Uterus (tissue), 3 donors: ENCODE measurements at regions not wholly inside any gene's neighbourhood (a gene's known extent, or its start where the extent isn't known, plus 50 kb on each side); places are given as distances from the start of the nearest gene placed in this dataset.

Source experiments
- DNase-seq, 2 donors: peaks; one replicate each; pipeline ENCODE4 v3.0.0-alpha.2; 2019 to 2020
- H3K27ac ChIP-seq, 2 donors: fragments of 200-600 bp; sonication (generic); 1 replicate in 1 of 2; 2 replicates in 1 of 2; pipeline ENCODE4 v1.5.1; 2016 to 2018
- H3K27me3 ChIP-seq, 2 donors: fragments of 200-600 bp; sonication (generic); one replicate each; pipeline ENCODE4 v1.5.1; 2018 to 2019; ENCODE audit warnings: control low read depth in 1 of 2
- H3K36me3 ChIP-seq, 2 donors: fragments of 200-600 bp; sonication (generic); one replicate each; pipeline ENCODE4 v1.5.1; 2019; ENCODE audit warnings: control low read depth in 1 of 2
- H3K4me1 ChIP-seq, 2 donors: fragments of 200-600 bp; sonication (generic); one replicate each; pipeline ENCODE4 v1.5.1; 2018 to 2019; ENCODE audit warnings: control low read depth in 1 of 2
- H3K4me3 ChIP-seq, 2 donors: fragments of 200-600 bp; sonication (generic); 1 replicate in 1 of 2; 2 replicates in 1 of 2; pipeline ENCODE4 v1.5.1; 2018 to 2019; ENCODE audit warnings: mild to moderate bottlenecking in 1 of 2
- H3K9me3 ChIP-seq, 2 donors: fragments of 200-600 bp; sonication (generic); one replicate each; pipeline ENCODE4 v1.5.1; 2019; ENCODE audit warnings: control low read depth in 1 of 2
- POLR2A ChIP-seq, 2 donors: fragments of 450-650 bp; IDR thresholded peaks; one replicate each; pipeline ENCODE4 v1.6.1; 2016; ENCODE audit warnings: antibody characterized with exemption in 2 of 2, mild to moderate bottlenecking in 1 of 2, moderate library complexity in 1 of 2
- intact Hi-C: fragments of 100-400 bp; cut with DNase I; formaldehyde crosslinking; loops from one replicate; pipeline ENCODE4 v1.15.1; 2023; ENCODE audit warnings: low total_unique reads
- TF ChIP-seq, protein P1 (sequence below), 4 experiments: fragments of 200-600 bp in 2 of 4; fragments of 450-650 bp in 2 of 4; sonication (generic) in 2 of 4; IDR thresholded peaks; one replicate each; pipeline ENCODE4 v1.5.1; 2016 to 2019; ENCODE audit warnings: antibody characterized with exemption in 4 of 4, mild to moderate bottlenecking in 2 of 4, moderate library complexity in 1 of 4
- donor health status: DM: yes; HTN: yes; CAD: no.

DNA sequence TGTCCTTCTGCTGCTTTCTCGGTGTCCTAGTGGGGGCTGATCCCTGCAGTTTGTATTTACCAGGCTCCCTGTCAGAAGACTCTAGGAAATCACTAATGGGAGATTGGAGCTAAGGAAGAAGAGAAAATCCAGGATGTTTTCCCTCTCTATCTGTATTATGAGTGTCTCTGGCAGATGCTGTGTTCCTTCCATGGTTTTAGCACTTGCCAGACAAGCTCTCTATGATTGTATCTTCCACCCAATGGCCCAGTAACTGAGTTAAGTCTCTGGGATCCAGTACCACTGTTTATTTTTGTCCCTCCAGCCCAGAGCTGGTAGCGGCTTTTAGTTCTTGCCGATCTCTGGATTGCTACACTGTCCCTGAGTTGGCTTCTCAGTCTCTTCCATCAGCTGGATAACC, 494.8 kb upstream of the SLC39A10 start:
- intact Hi-C loops: no loop called here
- Histone ChIP-seq H3K4me3 (no peak overlapping the region), H3K27me3 (no peaks in the 10 kb centered on the region), H3K4me1 (no peaks in the 10 kb centered on the region), H3K36me3 (no peaks in the 10 kb centered on the region), H3K9me3 (no peaks in the 10 kb centered on the region), H3K27ac (no peak overlapping the region)
- TF ChIP-seq POLR2A (IDR thresholded peaks at IDR 0.05): no peak
- TF ChIP-seq, protein P1, sequence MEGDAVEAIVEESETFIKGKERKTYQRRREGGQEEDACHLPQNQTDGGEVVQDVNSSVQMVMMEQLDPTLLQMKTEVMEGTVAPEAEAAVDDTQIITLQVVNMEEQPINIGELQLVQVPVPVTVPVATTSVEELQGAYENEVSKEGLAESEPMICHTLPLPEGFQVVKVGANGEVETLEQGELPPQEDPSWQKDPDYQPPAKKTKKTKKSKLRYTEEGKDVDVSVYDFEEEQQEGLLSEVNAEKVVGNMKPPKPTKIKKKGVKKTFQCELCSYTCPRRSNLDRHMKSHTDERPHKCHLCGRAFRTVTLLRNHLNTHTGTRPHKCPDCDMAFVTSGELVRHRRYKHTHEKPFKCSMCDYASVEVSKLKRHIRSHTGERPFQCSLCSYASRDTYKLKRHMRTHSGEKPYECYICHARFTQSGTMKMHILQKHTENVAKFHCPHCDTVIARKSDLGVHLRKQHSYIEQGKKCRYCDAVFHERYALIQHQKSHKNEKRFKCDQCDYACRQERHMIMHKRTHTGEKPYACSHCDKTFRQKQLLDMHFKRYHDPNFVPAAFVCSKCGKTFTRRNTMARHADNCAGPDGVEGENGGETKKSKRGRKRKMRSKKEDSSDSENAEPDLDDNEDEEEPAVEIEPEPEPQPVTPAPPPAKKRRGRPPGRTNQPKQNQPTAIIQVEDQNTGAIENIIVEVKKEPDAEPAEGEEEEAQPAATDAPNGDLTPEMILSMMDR (IDR thresholded peaks at IDR 0.05): no peak
- DNase-seq: no peak

DNA sequence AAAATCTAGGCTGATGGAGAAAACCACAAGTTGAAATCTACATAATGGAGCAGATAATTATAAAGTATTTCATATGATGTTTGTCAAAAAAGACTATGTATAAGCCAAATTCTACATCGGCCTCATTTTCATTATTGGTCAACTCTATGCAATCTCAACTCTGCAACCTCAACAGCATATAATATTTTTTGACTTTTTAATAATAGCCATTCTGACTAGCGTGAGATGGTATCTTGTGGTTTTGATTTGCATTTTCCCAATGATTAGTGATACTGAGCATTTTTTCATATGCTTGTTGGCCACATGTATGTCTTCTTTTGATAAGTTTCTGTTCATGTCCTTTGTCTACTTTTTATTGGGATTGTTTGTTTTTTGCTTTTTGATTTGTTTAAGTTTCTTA, 496.1 kb upstream of the SLC39A10 start:
- intact Hi-C loops: no loop called here
- Histone ChIP-seq H3K4me3 (no peak overlapping the region), H3K4me1 (no peaks in the 10 kb centered on the region), H3K36me3 (no peaks in the 10 kb centered on the region), H3K27ac (no peak overlapping the region), H3K27me3 (no peaks in the 10 kb centered on the region), H3K9me3 (no peaks in the 10 kb centered on the region)
- no peak for TF ChIP-seq POLR2A (IDR thresholded peaks at IDR 0.05)
- TF ChIP-seq, protein P1 (IDR thresholded peaks at IDR 0.05): no peak
- no peak for DNase-seq

DNA sequence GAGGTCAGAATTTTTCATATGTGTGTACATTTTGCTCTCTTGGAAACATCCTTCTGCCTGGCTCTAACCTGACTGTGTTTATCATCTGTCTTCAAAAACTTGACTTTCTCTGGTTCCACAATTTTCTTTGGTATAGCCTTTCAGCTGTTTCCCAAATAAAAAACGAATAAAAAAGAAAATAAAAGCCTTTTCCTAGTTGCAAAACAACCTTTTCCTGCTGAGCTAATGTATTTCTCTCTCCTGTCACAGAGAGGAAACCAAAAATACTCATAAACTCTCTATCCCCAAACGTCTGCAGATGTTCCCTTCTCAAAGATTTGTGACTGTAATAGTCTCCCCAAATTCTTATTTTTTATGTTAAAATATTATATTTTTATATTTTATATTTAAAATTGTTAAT, 505.3 kb upstream of the SLC39A10 start:
- no peak overlapping the region for H3K27ac ChIP-seq
- no peaks in the 10 kb centered on the region for H3K36me3 ChIP-seq
- TF ChIP-seq POLR2A (IDR thresholded peaks at IDR 0.05): no peak
- TF ChIP-seq, protein P1 (IDR thresholded peaks at IDR 0.05): no peak
- intact Hi-C loops: no loop called here
- DNase-seq: no peak
- H3K27me3 ChIP-seq: no peaks in the 10 kb centered on the region
- H3K4me3 ChIP-seq: no peak overlapping the region
- H3K4me1 ChIP-seq: no peaks in the 10 kb centered on the region
- H3K9me3 ChIP-seq: no peaks in the 10 kb centered on the region

DNA sequence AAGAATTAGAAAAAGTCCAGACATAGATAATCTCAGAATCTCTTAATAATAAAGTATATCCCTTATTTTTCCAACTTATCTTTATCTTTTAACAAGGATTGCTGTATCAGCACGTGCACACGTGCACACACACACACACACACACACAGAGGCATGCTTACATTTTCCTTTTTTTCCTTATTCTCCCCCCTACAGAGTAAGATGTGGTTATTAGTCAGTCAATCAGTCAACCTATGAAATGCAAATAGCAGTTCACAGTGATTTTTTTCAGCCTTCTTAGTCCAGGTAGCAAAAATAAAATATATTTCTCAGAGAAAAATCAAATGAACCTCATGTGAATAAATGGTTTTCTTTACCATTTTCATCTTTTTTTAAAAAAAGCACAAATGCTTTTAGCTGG, 506.2 kb upstream of the SLC39A10 start:
- TF ChIP-seq POLR2A (IDR thresholded peaks at IDR 0.05): no peak
- TF ChIP-seq, protein P1 (IDR thresholded peaks at IDR 0.05): no peak
- Histone ChIP-seq H3K9me3 (no peaks in the 10 kb centered on the region), H3K27me3 (no peaks in the 10 kb centered on the region), H3K36me3 (no peaks in the 10 kb centered on the region), H3K27ac (no peak overlapping the region), H3K4me3 (no peak overlapping the region), H3K4me1 (no peaks in the 10 kb centered on the region)
- intact Hi-C loops: no loop called here
- no peak for DNase-seq

DNA sequence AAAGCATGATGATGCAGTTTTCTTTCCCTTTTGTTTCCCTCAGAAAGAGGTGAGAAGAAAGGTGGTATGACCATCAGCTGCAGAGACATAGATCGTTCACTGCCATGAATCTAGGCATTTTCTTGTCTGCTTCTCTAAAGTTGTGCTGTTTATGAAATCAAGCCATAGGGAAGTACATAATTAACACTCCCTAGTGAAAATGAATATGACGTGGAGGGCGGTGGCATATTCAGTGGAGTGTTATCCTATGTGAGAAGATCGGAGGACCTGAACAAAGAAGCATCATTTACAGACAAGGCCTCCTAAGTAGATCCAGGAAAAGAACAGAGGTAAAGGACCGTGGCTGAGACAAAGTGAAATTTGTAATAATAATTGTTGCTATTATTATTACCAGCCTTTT, 509.0 kb upstream of the SLC39A10 start:
- H3K4me3 ChIP-seq: no peak overlapping the region
- H3K4me1 ChIP-seq: no peaks in the 10 kb centered on the region
- TF ChIP-seq, protein P1 (IDR thresholded peaks at IDR 0.05): no peak
- TF ChIP-seq POLR2A (IDR thresholded peaks at IDR 0.05): no peak
- H3K27me3 ChIP-seq: no peaks in the 10 kb centered on the region
- intact Hi-C loops: no loop called here
- H3K9me3 ChIP-seq: no peaks in the 10 kb centered on the region
- no peaks in the 10 kb centered on the region for H3K36me3 ChIP-seq
- H3K27ac ChIP-seq: no peak overlapping the region
- no peak for DNase-seq
